K562 (cell line): ENCODE measurements at regions not wholly inside any gene's neighbourhood (a gene's known extent, or its start where the extent isn't known, plus 50 kb on each side); places are given as distances from the start of the nearest gene placed in this dataset.

Experiments used
- ATAC-seq: fragments of 200-7000 bp; cut with Tn5 transposase; 3 replicates; pipeline ENCODE4 v1.9.1; 2020; ENCODE audit warnings: moderate library complexity
- BruUV-seq: library from RNA; stranded (reverse); fragments of 400-500 nt; replicated peaks from 2 replicates; lab custom pipeline; 2021; lab: Mats Ljungman, UMichigan
- CTCF ChIA-PET: fragments of 300-600 bp; formaldehyde crosslinking; extraction: SDS; loops from one replicate; lab custom pipeline; 2021; ENCODE audit warnings: low intra/inter-chr PET ratio; lab: Yijun Ruan, JAX
- POLR2A ChIA-PET: fragments of 300-600, 350-650 bp; sonication (Branson Sonifier 250); formaldehyde crosslinking; extraction: SDS; loops from one replicate; lab custom pipeline; 2021; ENCODE audit warnings: antibody characterized with exemption, inconsistent platforms; lab: Yijun Ruan, JAX
- DNase-seq, 4 experiments: peaks; one replicate each; pipeline versions ENCODE4 v3.0.0 to v3.0.0-alpha.2; 2011 to 2018; ENCODE audit warnings: low spot score in 3 of 4, mixed read lengths in 3 of 4; ENCODE audit errors: extremely low read depth in 1 of 4
- FAIRE-seq: peaks from 2 replicates; lab custom pipeline; 2011; peaks lifted over from hg19 to GRCh38; lab: Jason Lieb, UNC
- H2AFZ ChIP-seq: 2 replicates; pipeline ENCODE4 v1.6.0; 2011; ENCODE audit warnings: low read depth, low read length, control low read depth, inconsistent platforms
- H3K27ac ChIP-seq: fragments of 200-600 bp; 3 replicates; pipeline ENCODE4 v1.8.0; 2011; ENCODE audit warnings: low read depth, mild to moderate bottlenecking, control low read depth, inconsistent platforms, low read length, moderate library complexity, mixed read lengths; ENCODE audit errors: extremely low read depth
- H3K27me3 ChIP-seq, 2 experiments: fragments of 300-600 bp in 1 of 2; 2 replicates in 1 of 2; 3 replicates in 1 of 2; pipeline versions ENCODE4 v1.6.0 to v1.8.0; 2011; ENCODE audit warnings: inconsistent platforms in 2 of 2, low read length in 2 of 2, mild to moderate bottlenecking in 1 of 2, mixed read lengths in 1 of 2, moderate library complexity in 1 of 2; ENCODE audit not compliant: control insufficient read depth in 2 of 2, insufficient read depth in 2 of 2
- H3K36me3 ChIP-seq: fragments of 300-600 bp; 3 replicates; pipeline ENCODE4 v1.8.0; 2011; ENCODE audit warnings: mild to moderate bottlenecking, low read length, inconsistent platforms; ENCODE audit not compliant: control insufficient read depth, insufficient read depth
- H3K4me1 ChIP-seq, 2 experiments: fragments of 200-600 bp in 1 of 2; replicated peaks in 1 of 2; 2 replicates in 1 of 2; 3 replicates in 1 of 2; pipeline versions ENCODE4 v1.5.1 to v1.8.0; 2011; ENCODE audit warnings: inconsistent platforms in 2 of 2, low read length in 2 of 2, mild to moderate bottlenecking in 1 of 2, mixed read lengths in 1 of 2, moderate library complexity in 1 of 2; ENCODE audit not compliant: control insufficient read depth in 2 of 2, insufficient read depth in 2 of 2
- H3K4me2 ChIP-seq: 2 replicates; pipeline ENCODE4 v1.6.1; 2011; ENCODE audit warnings: low read length, control low read depth, inconsistent platforms, mixed read lengths; ENCODE audit not compliant: insufficient read depth
- H3K4me3 ChIP-seq: fragments of 200-600 bp; sonication (generic), shearing (Covaris generic); 2 replicates; pipeline ENCODE4 v1.5.1; 2016; ENCODE audit warnings: control low read depth, inconsistent platforms
- H3K79me2 ChIP-seq: fragments of 200-600 bp; 3 replicates; pipeline ENCODE4 v1.8.0; 2011; ENCODE audit warnings: low read length, inconsistent platforms; ENCODE audit not compliant: control insufficient read depth, insufficient read depth
- H3K9ac ChIP-seq, 2 experiments: 2 replicates each; pipeline versions ENCODE4 v1.6.0 to v1.6.1; 2011; ENCODE audit warnings: low read depth in 2 of 2, low read length in 2 of 2, control low read depth in 1 of 2, inconsistent platforms in 1 of 2, mild to moderate bottlenecking in 1 of 2, mixed read lengths in 1 of 2; ENCODE audit not compliant: insufficient read depth in 1 of 2
- H3K9me1 ChIP-seq: one replicate; pipeline ENCODE4 v1.6.0; 2011; ENCODE audit warnings: inconsistent platforms, mild to moderate bottlenecking, low read length, moderate library complexity; ENCODE audit not compliant: control insufficient read depth, insufficient read depth
- H3K9me3 ChIP-seq: replicated peaks from 2 replicates; pipeline ENCODE4 v1.5.1; 2011; ENCODE audit warnings: low read depth, low read length, inconsistent platforms; ENCODE audit not compliant: control insufficient read depth, insufficient read depth
- H4K20me1 ChIP-seq: replicated peaks from 2 replicates; pipeline ENCODE4 v1.6.1; 2011; ENCODE audit warnings: low read length, inconsistent platforms, mixed read lengths; ENCODE audit not compliant: control insufficient read depth, insufficient read depth
- ARID2 ChIP-seq: fragments of 450-650 bp; IDR thresholded peaks from 2 replicates; pipeline ENCODE4 v1.6.1; 2017; ENCODE audit warnings: antibody characterized with exemption, mild to moderate bottlenecking
- ARID4B ChIP-seq: sonication (generic); formaldehyde crosslinking; IDR thresholded peaks from 2 replicates; pipeline ENCODE4 v1.8.0; 2022; ENCODE audit warnings: mild to moderate bottlenecking, missing genetic modification reagents
- ELF2 ChIP-seq: fragments of 250-450 bp; sonication (Bioruptor Pico); IDR thresholded peaks from 2 replicates; pipeline ENCODE4 v1.5.0; 2021; ENCODE audit warnings: mild to moderate bottlenecking
- FOXM1 ChIP-seq, 2 experiments: fragments of 450-650 bp in 1 of 2; sonication (generic) in 1 of 2; formaldehyde crosslinking in 1 of 2; IDR thresholded peaks; 2 replicates each; pipeline versions ENCODE4 v1.6.1 to v1.9.0; 2017 to 2022; ENCODE audit warnings: low read depth in 2 of 2, mild to moderate bottlenecking in 2 of 2, missing genetic modification reagents in 1 of 2, moderate library complexity in 1 of 2
- GABPB1 ChIP-seq: sonication (generic); formaldehyde crosslinking; IDR thresholded peaks from 2 replicates; pipeline ENCODE4 v1.8.0; 2022; ENCODE audit warnings: mild to moderate bottlenecking, missing genetic modification reagents
- HDGF ChIP-seq: fragments of 450-650 bp; IDR thresholded peaks from 2 replicates; pipeline ENCODE4 v1.6.1; 2016
- KLF1 ChIP-seq: fragments of 450-650 bp; IDR thresholded peaks from 2 replicates; pipeline ENCODE4 v1.6.1; 2016; ENCODE audit warnings: missing genetic modification characterization, missing compliant biosample characterization
- KLF16 ChIP-seq: IDR thresholded peaks from 2 replicates; pipeline ENCODE4 v1.6.1; 2016; ENCODE audit warnings: antibody characterized with exemption
- NCOR1 ChIP-seq: fragments of 450-650 bp; IDR thresholded peaks from 2 replicates; pipeline ENCODE4 v1.6.1; 2016; ENCODE audit warnings: mild to moderate bottlenecking, moderate library complexity
- RBM22 ChIP-seq: fragments of 200-400 bp; formaldehyde crosslinking; IDR thresholded peaks from 2 replicates; pipeline ENCODE4 v1.6.1; 2018; ENCODE audit warnings: low read length, low read depth; ENCODE audit not compliant: poor library complexity, severe bottlenecking
- ZNF316 ChIP-seq: fragments of 450-650 bp; IDR thresholded peaks from 2 replicates; pipeline ENCODE4 v1.6.1; 2016
- WGBS: fragments of 100-300 bp; shearing (Covaris generic); methylation state at CpG from one replicate; pipeline ENCODE4 v1.1.6; 2016; ENCODE audit warnings: low coverage, mixed read lengths; ENCODE audit not compliant: insufficient coverage; ENCODE audit errors: missing lambda C conversion rate; 5-methylcytosine and 5-hydroxymethylcytosine counted together
- in situ Hi-C: fragments of 300-500 bp; cut with MboI; formaldehyde crosslinking; loops from 4 replicates; pipeline ENCODE4 v1.15.0; 2018; ENCODE audit warnings: inconsistent platforms, mixed read lengths
- intact Hi-C: fragments of 100-400 bp; cut with micrococcal nuclease; formaldehyde crosslinking; loops from 2 replicates; pipeline ENCODE4 v1.14.2; 2022
- TF ChIP-seq, protein P1 (sequence below): fragments of 250-450 bp; sonication (Bioruptor Pico); IDR thresholded peaks from 2 replicates; pipeline ENCODE4 v1.5.0; 2020; ENCODE audit warnings: mild to moderate bottlenecking, borderline replicate concordance

- TF ChIP-seq HDGF = no peak
- TF ChIP-seq NCOR1 = no peak
- no peak for TF ChIP-seq ARID2
- no peak for TF ChIP-seq KLF1 (tag)
- TF ChIP-seq KLF16 = no peak
- no peak for TF ChIP-seq FOXM1 (IDR thresholded peaks at IDR 0.05; ENCODE audit: low read depth)
- TF ChIP-seq FOXM1 (CRISPR knock-in tag; IDR thresholded peaks at IDR 0.05; ENCODE audit: low read depth) = no peak
These were observed 76.0 kb downstream of the PTHLH start (continued) for GRCh38 chr12:27896419-27896990.

GRCh38 chr12:27894309-27894708 lies 78.2 kb downstream of the PTHLH start:
- Histone ChIP-seq H3K27me3 (no peaks in the 10 kb centered on the region), H2AFZ (no peak overlapping the region), H3K9ac (no peak overlapping the region), H3K79me2 (no peaks in the 10 kb centered on the region), H3K27ac (no peak overlapping the region), H3K4me2 (no peak overlapping the region), H4K20me1 (no peaks in the 10 kb centered on the region), H3K9me3 (no peaks in the 10 kb centered on the region), H3K9me1 (no peaks in the 10 kb centered on the region), H3K36me3 (no peaks in the 10 kb centered on the region), H3K4me1 (no peaks in the 10 kb centered on the region), H3K4me3 (no peak overlapping the region)
- intact Hi-C loops = no loop called here
- DNase-seq (no peak), FAIRE-seq (no peak), ATAC-seq (no peak)
- in situ Hi-C loops = no loop called here
- BruUV-seq = no TSS peak
- CTCF ChIA-PET = no interaction called here
- 65% methylated on average over 3 of the region's 3 CpGs for WGBS
- POLR2A ChIA-PET = no interaction called here
- TF ChIP-seq RBM22 = no peak
- no peak for TF ChIP-seq ELF2
- TF ChIP-seq GABPB1 = no peak
- TF ChIP-seq ARID4B = no peak
- TF ChIP-seq, protein P1, sequence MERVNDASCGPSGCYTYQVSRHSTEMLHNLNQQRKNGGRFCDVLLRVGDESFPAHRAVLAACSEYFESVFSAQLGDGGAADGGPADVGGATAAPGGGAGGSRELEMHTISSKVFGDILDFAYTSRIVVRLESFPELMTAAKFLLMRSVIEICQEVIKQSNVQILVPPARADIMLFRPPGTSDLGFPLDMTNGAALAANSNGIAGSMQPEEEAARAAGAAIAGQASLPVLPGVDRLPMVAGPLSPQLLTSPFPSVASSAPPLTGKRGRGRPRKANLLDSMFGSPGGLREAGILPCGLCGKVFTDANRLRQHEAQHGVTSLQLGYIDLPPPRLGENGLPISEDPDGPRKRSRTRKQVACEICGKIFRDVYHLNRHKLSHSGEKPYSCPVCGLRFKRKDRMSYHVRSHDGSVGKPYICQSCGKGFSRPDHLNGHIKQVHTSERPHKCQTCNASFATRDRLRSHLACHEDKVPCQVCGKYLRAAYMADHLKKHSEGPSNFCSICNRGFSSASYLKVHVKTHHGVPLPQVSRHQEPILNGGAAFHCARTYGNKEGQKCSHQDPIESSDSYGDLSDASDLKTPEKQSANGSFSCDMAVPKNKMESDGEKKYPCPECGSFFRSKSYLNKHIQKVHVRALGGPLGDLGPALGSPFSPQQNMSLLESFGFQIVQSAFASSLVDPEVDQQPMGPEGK (CRISPR knock-in tag) = no peak
- no peak for TF ChIP-seq ZNF316
